ENCODE measurements at regions not wholly inside any gene's neighbourhood (a gene's known extent, or its start where the extent isn't known, plus 50 kb on each side); places are given as distances from the start of the nearest gene placed in this dataset.

DNA sequence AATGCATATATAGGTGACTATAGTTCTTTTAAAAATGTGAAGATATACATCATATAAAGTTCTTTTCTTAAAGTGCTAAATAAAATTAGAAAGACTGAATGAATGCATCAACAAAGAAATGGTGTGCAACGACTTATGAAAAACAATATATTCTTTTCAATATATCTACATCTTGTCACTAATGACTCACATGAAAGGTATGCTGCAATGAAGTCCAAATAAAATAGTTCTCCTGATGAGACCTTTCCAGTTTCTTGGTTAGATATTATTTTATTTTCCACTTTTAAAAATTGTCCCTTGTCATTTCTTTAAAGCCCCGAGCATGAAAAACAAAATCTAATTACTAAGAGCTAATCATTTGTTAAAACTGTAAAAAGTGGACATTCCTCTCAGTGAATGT, 462.1 kb downstream of the PCDH11X start:
- H3K9me3 ChIP-seq (ENCODE audit: control extremely low read depth in 1 of 3, control insufficient read depth in 2 of 3, insufficient read depth in 1 of 3, low read length in 2 of 3) = no peaks in the 10 kb centered on the region
- H3K36me3 ChIP-seq (replicated peaks in 1 of 2; ENCODE audit: control extremely low read depth in 1 of 2, control insufficient read depth in 1 of 2, extremely low read depth in 1 of 2, insufficient read depth in 2 of 2, low read length in 1 of 2) = no peaks in the 10 kb centered on the region
- Mint-ChIP-seq H3K9me3 (ENCODE audit: insufficient read depth) (no peaks in the 10 kb centered on the region), H3K4me3 (no peak overlapping the region), H3K27me3 (no peaks in the 10 kb centered on the region), H3K27ac (no peak overlapping the region), H3K4me1 (no peaks in the 10 kb centered on the region)
- no peak overlapping the region for H3K4me2 ChIP-seq (replicated peaks; ENCODE audit: low read depth, low read length, poor library complexity, severe bottlenecking)
- H3K27ac ChIP-seq (ENCODE audit: low read length in 2 of 2) = no peak overlapping the region
- no peak overlapping the region for H3K4me3 ChIP-seq (ENCODE audit: control extremely low read depth in 1 of 5, extremely low read depth in 1 of 5, insufficient read depth in 1 of 5, low read depth in 2 of 5, low read length in 4 of 5)
- H3K4me1 ChIP-seq (ENCODE audit: control insufficient read depth in 2 of 2, insufficient read depth in 2 of 2, low read length in 2 of 2) = no peaks in the 10 kb centered on the region
- TF ChIP-seq, protein P1, sequence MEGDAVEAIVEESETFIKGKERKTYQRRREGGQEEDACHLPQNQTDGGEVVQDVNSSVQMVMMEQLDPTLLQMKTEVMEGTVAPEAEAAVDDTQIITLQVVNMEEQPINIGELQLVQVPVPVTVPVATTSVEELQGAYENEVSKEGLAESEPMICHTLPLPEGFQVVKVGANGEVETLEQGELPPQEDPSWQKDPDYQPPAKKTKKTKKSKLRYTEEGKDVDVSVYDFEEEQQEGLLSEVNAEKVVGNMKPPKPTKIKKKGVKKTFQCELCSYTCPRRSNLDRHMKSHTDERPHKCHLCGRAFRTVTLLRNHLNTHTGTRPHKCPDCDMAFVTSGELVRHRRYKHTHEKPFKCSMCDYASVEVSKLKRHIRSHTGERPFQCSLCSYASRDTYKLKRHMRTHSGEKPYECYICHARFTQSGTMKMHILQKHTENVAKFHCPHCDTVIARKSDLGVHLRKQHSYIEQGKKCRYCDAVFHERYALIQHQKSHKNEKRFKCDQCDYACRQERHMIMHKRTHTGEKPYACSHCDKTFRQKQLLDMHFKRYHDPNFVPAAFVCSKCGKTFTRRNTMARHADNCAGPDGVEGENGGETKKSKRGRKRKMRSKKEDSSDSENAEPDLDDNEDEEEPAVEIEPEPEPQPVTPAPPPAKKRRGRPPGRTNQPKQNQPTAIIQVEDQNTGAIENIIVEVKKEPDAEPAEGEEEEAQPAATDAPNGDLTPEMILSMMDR (IDR thresholded peaks at IDR 0.05) = no peak
- no peak for TF ChIP-seq EZH2 (IDR thresholded peaks at IDR 0.05; ENCODE audit: borderline replicate concordance, insufficient read depth, low read depth, low read length, poor library complexity, severe bottlenecking)
- no peaks in the 10 kb centered on the region for H4K20me1 ChIP-seq (ENCODE audit: control insufficient read depth, insufficient read depth, low read length, poor library complexity, severe bottlenecking)
- DNase-seq = no peak
- no peaks in the 10 kb centered on the region for H3K27me3 ChIP-seq (replicated peaks in 1 of 4; ENCODE audit: control extremely low read depth in 1 of 4, control insufficient read depth in 3 of 4, insufficient read depth in 4 of 4, low read length in 3 of 4)
- no peak for ATAC-seq (ENCODE audit: low read depth)
- CTCF ChIA-PET = no interaction called here
- intact Hi-C loops (cut with micrococcal nuclease) = no loop called here
- POLR2A ChIA-PET = no interaction called here
- WGBS (ENCODE audit: insufficient coverage) = no CpG with 5 or more reads among the region's 2 CpGs
- no peak overlapping the region for H3K9ac ChIP-seq (ENCODE audit: low read length)
- no peak overlapping the region for H2AFZ ChIP-seq (ENCODE audit: insufficient read depth, low read depth, low read length, poor library complexity, severe bottlenecking)
- no peaks in the 10 kb centered on the region for H3K79me2 ChIP-seq (ENCODE audit: control insufficient read depth, insufficient read depth, low read length)

GRCh38 chrX:92247076-92247475, 467.9 kb downstream of the PCDH11X start:
- no peaks in the 10 kb centered on the region for H3K9me3 Mint-ChIP-seq (ENCODE audit: insufficient read depth)
- Histone ChIP-seq H4K20me1 (ENCODE audit: control insufficient read depth, insufficient read depth, low read length, poor library complexity, severe bottlenecking) (no peaks in the 10 kb centered on the region), H3K36me3 (replicated peaks in 1 of 2; ENCODE audit: control extremely low read depth in 1 of 2, control insufficient read depth in 1 of 2, extremely low read depth in 1 of 2, insufficient read depth in 2 of 2, low read length in 1 of 2) (no peaks in the 10 kb centered on the region), H3K27ac (ENCODE audit: low read length in 2 of 2) (no peak overlapping the region), H3K4me3 (ENCODE audit: control extremely low read depth in 1 of 5, extremely low read depth in 1 of 5, insufficient read depth in 1 of 5, low read depth in 2 of 5, low read length in 4 of 5) (no peak overlapping the region), H3K4me1 (ENCODE audit: control insufficient read depth in 2 of 2, insufficient read depth in 2 of 2, low read length in 2 of 2) (no peaks in the 10 kb centered on the region), H2AFZ (ENCODE audit: insufficient read depth, low read depth, low read length, poor library complexity, severe bottlenecking) (no peak overlapping the region), H3K9me3 (ENCODE audit: control extremely low read depth in 1 of 3, control insufficient read depth in 2 of 3, insufficient read depth in 1 of 3, low read length in 2 of 3) (no peaks in the 10 kb centered on the region), H3K9ac (ENCODE audit: low read length) (no peak overlapping the region), H3K4me2 (replicated peaks; ENCODE audit: low read depth, low read length, poor library complexity, severe bottlenecking) (no peak overlapping the region), H3K79me2 (ENCODE audit: control insufficient read depth, insufficient read depth, low read length) (no peaks in the 10 kb centered on the region), H3K27me3 (replicated peaks in 1 of 4; ENCODE audit: control extremely low read depth in 1 of 4, control insufficient read depth in 3 of 4, insufficient read depth in 4 of 4, low read length in 3 of 4) (no peaks in the 10 kb centered on the region)
- H3K4me1 Mint-ChIP-seq = no peaks in the 10 kb centered on the region
- WGBS (ENCODE audit: insufficient coverage) = no CpG with 5 or more reads among the region's 2 CpGs
- no peak for ATAC-seq (ENCODE audit: low read depth)
- H3K27me3 Mint-ChIP-seq = no peaks in the 10 kb centered on the region
- ChIA-PET CTCF (no interaction called here), POLR2A (no interaction called here)
- DNase-seq = no peak
- intact Hi-C loops (cut with micrococcal nuclease) = no loop called here
- H3K27ac Mint-ChIP-seq = no peak overlapping the region
- no peak overlapping the region for H3K4me3 Mint-ChIP-seq
- TF ChIP-seq, protein P1 (IDR thresholded peaks at IDR 0.05) = no peak
- TF ChIP-seq EZH2 (IDR thresholded peaks at IDR 0.05; ENCODE audit: borderline replicate concordance, insufficient read depth, low read depth, low read length, poor library complexity, severe bottlenecking) = no peak
